Stimulated activated naive B cell treated with anti-CD40 and anti-IgM and Interleukin-4, amounts not matched to agents 10 μg/mL and 1 μg/mL and 100 μg/mL, for 72 hours (primary cell): ENCODE measurements at regions not wholly inside any gene's neighbourhood (a gene's known extent, or its start where the extent isn't known, plus 50 kb on each side); places are given as distances from the start of the nearest gene placed in this dataset.

Experiments used
- ATAC-seq, 2 donors: fragments of 150-1000 bp; cut with Tn5 transposase; replicated peaks; 2 replicates each; pipeline ENCODE4 v1.10.0; 2021; ENCODE audit warnings: moderate library complexity in 1 of 2
- DNase-seq: peaks from one replicate; pipeline ENCODE4 v3.0.0; 2021
- H3K27ac Mint-ChIP-seq: one replicate; pipeline ENCODE4 v1.8.0; 2022; ENCODE audit warnings: mild to moderate bottlenecking, mixed read lengths
- H3K27me3 Mint-ChIP-seq, 2 donors: one replicate each; pipeline ENCODE4 v1.8.0; 2022; ENCODE audit warnings: mixed read lengths in 2 of 2
- H3K36me3 Mint-ChIP-seq, 2 donors: one replicate each; pipeline ENCODE4 v1.8.0; 2022; ENCODE audit warnings: mixed read lengths in 2 of 2, mild to moderate bottlenecking in 1 of 2
- H3K4me1 Mint-ChIP-seq, 2 donors: one replicate each; pipeline ENCODE4 v1.8.0; 2022; ENCODE audit warnings: mixed read lengths in 2 of 2, mild to moderate bottlenecking in 1 of 2
- H3K4me3 Mint-ChIP-seq, 2 donors: one replicate each; pipeline ENCODE4 v1.8.0; 2022; ENCODE audit warnings: mild to moderate bottlenecking in 2 of 2, mixed read lengths in 2 of 2, moderate library complexity in 1 of 2
- H3K9me3 Mint-ChIP-seq, 2 donors: one replicate each; pipeline ENCODE4 v1.8.0; 2022; ENCODE audit warnings: mixed read lengths in 2 of 2, mild to moderate bottlenecking in 1 of 2

DNA sequence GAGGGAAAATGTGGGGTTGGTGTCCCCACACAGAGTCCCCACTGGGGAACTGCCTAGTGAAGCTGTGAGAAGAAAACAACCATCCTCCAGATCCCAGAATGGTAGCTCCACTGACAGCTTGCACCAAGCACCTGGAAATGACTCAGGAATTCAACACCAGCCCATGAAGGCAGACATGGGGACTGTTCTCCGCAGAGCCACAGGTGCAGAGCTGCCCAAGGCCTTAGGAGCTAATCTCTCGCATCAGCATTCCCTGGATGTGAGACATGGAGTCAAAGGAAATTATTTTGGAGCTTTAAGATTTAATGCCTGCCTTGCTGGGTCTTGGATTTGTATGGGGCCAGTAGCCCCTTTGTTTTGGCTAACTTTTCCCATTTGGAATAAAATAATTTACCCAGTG is 367.9 kb downstream of the FAM133A start:
- H3K36me3 Mint-ChIP-seq = no peaks in the 10 kb centered on the region
- no peak overlapping the region for H3K4me3 Mint-ChIP-seq
- H3K9me3 Mint-ChIP-seq = no peaks in the 10 kb centered on the region
- no peaks in the 10 kb centered on the region for H3K27me3 Mint-ChIP-seq
- ATAC-seq (no peak), DNase-seq (no peak)
- no peaks in the 10 kb centered on the region for H3K4me1 Mint-ChIP-seq
- no peak overlapping the region for H3K27ac Mint-ChIP-seq

GRCh38 chrX:94045724-94046123 is 371.7 kb downstream of the FAM133A start:
- H3K36me3 Mint-ChIP-seq = no peaks in the 10 kb centered on the region
- no peak overlapping the region for H3K27ac Mint-ChIP-seq
- no peaks in the 10 kb centered on the region for H3K4me1 Mint-ChIP-seq
- ATAC-seq (no peak), DNase-seq (no peak)
- H3K9me3 Mint-ChIP-seq = no peaks in the 10 kb centered on the region
- H3K4me3 Mint-ChIP-seq = no peak overlapping the region
- no peaks in the 10 kb centered on the region for H3K27me3 Mint-ChIP-seq

DNA sequence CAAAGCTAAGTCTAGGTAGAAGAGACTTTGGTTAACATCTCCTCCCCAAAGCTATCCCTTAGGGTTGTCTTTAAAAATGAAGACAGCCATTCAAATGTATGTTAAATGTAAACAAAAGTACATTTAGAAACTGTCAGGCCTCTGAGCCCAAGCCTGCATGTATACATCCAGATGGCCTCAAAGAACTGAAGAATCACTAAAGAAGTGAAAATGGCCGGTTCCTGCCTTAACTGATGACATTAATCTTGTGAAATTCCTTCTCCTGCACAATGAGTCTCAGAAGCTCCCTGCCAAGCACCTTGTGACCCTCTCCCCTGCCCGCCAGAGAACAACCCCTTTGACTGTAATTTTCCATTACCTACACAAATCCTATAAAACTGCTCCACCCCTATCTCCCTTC is 377.9 kb downstream of the FAM133A start:
- H3K9me3 Mint-ChIP-seq = no peaks in the 10 kb centered on the region
- H3K4me3 Mint-ChIP-seq = no peak overlapping the region
- H3K4me1 Mint-ChIP-seq = no peaks in the 10 kb centered on the region
- H3K27ac Mint-ChIP-seq = no peak overlapping the region
- ATAC-seq = no peak
- H3K36me3 Mint-ChIP-seq = no peaks in the 10 kb centered on the region
- no peak for DNase-seq
- no peaks in the 10 kb centered on the region for H3K27me3 Mint-ChIP-seq

- Mint-ChIP-seq H3K4me3 (no peak overlapping the region), H3K27ac (no peak overlapping the region), H3K9me3 (no peaks in the 10 kb centered on the region), H3K4me1 (no peaks in the 10 kb centered on the region), H3K27me3 (no peaks in the 10 kb centered on the region), H3K36me3 (no peaks in the 10 kb centered on the region)
- no peak for ATAC-seq
- DNase-seq = no peak
Measured at GRCh38 chrX:94053575-94053974, 379.6 kb downstream of the FAM133A start.

DNA sequence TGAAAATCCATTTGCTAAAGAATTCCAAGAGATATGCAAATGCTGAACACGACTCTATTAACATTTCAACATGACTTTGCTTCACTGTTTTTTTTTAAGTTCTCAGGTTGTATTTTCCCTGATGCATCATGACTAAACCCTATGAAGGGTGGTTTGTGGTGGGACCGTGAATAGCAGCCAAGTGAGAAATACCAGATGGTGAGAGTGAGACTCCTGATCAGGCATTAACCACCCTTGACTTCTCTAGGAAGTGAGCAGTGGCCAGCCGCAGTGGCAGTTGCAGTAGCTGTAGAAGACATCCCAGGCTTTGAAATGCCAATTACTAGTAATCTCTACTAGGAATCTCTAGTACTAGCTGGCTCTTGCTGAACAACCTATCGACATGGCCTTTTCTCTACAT is 383.4 kb downstream of the FAM133A start:
- Mint-ChIP-seq H3K4me3 (no peak overlapping the region), H3K27me3 (no peaks in the 10 kb centered on the region), H3K27ac (no peak overlapping the region), H3K9me3 (no peaks in the 10 kb centered on the region), H3K36me3 (no peaks in the 10 kb centered on the region), H3K4me1 (no peaks in the 10 kb centered on the region)
- DNase-seq (no peak), ATAC-seq (no peak)

- Mint-ChIP-seq H3K4me3 (no peak overlapping the region), H3K27me3 (no peaks in the 10 kb centered on the region), H3K27ac (no peak overlapping the region), H3K4me1 (no peaks in the 10 kb centered on the region), H3K9me3 (peaks cover 0 to 2% of the 10 kb centered on the region in 2 donors), H3K36me3 (no peaks in the 10 kb centered on the region)
- DNase-seq (no peak), ATAC-seq (no peak)
Measured at GRCh38 chrX:94058728-94059382, 384.8 kb downstream of the FAM133A start.

DNA sequence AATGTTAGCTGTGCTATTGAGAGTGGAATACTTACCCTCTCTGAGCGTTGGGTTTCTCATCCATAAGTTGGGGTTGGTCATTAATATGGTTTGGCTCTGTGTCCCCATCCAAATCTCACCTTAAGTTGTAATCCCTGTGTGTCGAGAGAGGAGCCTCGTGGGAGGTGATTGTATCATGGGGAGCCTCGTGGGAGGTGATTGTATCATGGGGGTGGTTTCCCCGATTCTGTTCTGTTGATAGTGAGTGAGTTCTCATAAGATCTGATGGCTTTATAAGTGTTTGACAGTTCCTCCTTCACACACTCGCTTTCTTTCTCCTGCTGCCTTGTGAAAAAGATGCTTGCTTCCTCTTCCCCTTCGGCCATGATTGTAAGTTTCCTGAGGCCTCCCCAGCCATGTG is 391.1 kb downstream of the FAM133A start:
- no peaks in the 10 kb centered on the region for H3K36me3 Mint-ChIP-seq
- H3K4me3 Mint-ChIP-seq = no peak overlapping the region
- H3K27me3 Mint-ChIP-seq = no peaks in the 10 kb centered on the region
- ATAC-seq = no peak
- peaks cover 0 to 2% of the 10 kb centered on the region in 2 donors for H3K9me3 Mint-ChIP-seq
- DNase-seq = no peak
- no peak overlapping the region for H3K27ac Mint-ChIP-seq
- H3K4me1 Mint-ChIP-seq = no peaks in the 10 kb centered on the region

GRCh38 chrX:94089149-94089548 is 415.1 kb downstream of the FAM133A start:
- H3K9me3 Mint-ChIP-seq = no peaks in the 10 kb centered on the region
- H3K4me1 Mint-ChIP-seq = no peaks in the 10 kb centered on the region
- no peak overlapping the region for H3K27ac Mint-ChIP-seq
- ATAC-seq (no peak), DNase-seq (no peak)
- H3K27me3 Mint-ChIP-seq = no peaks in the 10 kb centered on the region
- no peaks in the 10 kb centered on the region for H3K36me3 Mint-ChIP-seq
- no peak overlapping the region for H3K4me3 Mint-ChIP-seq

DNA sequence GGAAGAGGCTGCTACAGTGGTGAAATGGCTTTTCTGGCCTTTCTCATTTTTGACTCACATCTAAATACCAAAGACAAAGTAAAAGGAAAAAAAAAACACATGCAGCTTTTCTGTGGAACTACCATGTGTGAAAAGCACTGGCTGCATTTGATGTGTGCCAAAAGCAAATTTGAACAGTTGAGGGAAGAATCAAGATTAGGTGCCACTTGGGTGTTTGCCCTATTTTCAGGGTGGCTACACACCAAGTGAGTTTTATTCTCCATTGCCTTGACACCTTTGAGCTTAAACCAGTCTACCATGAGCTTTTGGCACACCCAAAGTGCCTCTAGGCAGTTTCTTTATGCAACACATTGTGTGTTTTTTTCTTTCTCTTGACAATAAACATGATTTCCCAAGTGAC is 423.9 kb downstream of the FAM133A start:
- no peaks in the 10 kb centered on the region for H3K9me3 Mint-ChIP-seq
- H3K4me1 Mint-ChIP-seq = no peaks in the 10 kb centered on the region
- no peak for DNase-seq
- no peak for ATAC-seq
- no peaks in the 10 kb centered on the region for H3K27me3 Mint-ChIP-seq
- no peak overlapping the region for H3K27ac Mint-ChIP-seq
- H3K4me3 Mint-ChIP-seq = no peak overlapping the region
- no peaks in the 10 kb centered on the region for H3K36me3 Mint-ChIP-seq

DNA sequence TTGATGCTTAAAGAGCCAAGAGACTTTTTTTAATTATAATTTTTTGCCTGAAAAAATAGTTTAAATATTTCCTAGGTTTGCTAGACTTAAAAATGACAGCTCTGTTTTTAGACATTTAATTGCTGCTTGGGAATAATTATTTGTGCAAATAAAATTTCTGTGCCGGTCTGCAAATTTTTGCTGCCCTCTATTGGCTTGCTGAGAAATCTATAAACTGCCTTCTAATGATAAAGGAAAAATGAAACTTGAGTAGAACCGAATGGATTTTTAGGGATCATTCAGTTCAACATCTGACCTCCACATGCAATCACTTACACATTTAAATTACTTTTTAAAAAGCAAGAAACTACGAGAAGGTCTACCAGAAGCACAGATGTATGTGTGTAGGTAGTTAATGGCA is 434.0 kb downstream of the FAM133A start:
- no peak overlapping the region for H3K4me3 Mint-ChIP-seq
- no peaks in the 10 kb centered on the region for H3K4me1 Mint-ChIP-seq
- H3K36me3 Mint-ChIP-seq = no peaks in the 10 kb centered on the region
- DNase-seq = no peak
- no peaks in the 10 kb centered on the region for H3K27me3 Mint-ChIP-seq
- peaks cover 4 to 5% of the 10 kb centered on the region in 2 donors for H3K9me3 Mint-ChIP-seq
- no peak overlapping the region for H3K27ac Mint-ChIP-seq
- ATAC-seq = no peak

GRCh38 chrX:94114362-94114761 is 440.4 kb downstream of the FAM133A start:
- no peak for ATAC-seq
- H3K4me3 Mint-ChIP-seq = no peak overlapping the region
- DNase-seq = no peak
- H3K4me1 Mint-ChIP-seq = no peaks in the 10 kb centered on the region
- H3K27ac Mint-ChIP-seq = no peak overlapping the region
- no peaks in the 10 kb centered on the region for H3K9me3 Mint-ChIP-seq
- no peaks in the 10 kb centered on the region for H3K36me3 Mint-ChIP-seq
- no peaks in the 10 kb centered on the region for H3K27me3 Mint-ChIP-seq

- Mint-ChIP-seq H3K27me3 (no peaks in the 10 kb centered on the region), H3K36me3 (no peaks in the 10 kb centered on the region), H3K9me3 (peaks cover 0 to 1% of the 10 kb centered on the region in 2 donors)
Measured at GRCh38 chrX:94121799-94122198, 447.8 kb downstream of the FAM133A start.

GRCh38 chrX:94123062-94123461 is 449.1 kb downstream of the FAM133A start:
- DNase-seq = no peak
- Mint-ChIP-seq H3K27ac (no peak overlapping the region), H3K27me3 (no peaks in the 10 kb centered on the region), H3K9me3 (peaks cover 0 to 1% of the 10 kb centered on the region in 2 donors), H3K36me3 (no peaks in the 10 kb centered on the region), H3K4me3 (no peak overlapping the region), H3K4me1 (no peaks in the 10 kb centered on the region)
- no peak for ATAC-seq

More at GRCh38 chrX:94121799-94122198, 447.8 kb downstream of the FAM133A start:
- no peak for ATAC-seq
- H3K4me3 Mint-ChIP-seq = no peak overlapping the region
- H3K4me1 Mint-ChIP-seq = no peaks in the 10 kb centered on the region
- DNase-seq = no peak
- H3K27ac Mint-ChIP-seq = no peak overlapping the region

- H3K27me3 Mint-ChIP-seq = no peaks in the 10 kb centered on the region
- H3K4me1 Mint-ChIP-seq = no peaks in the 10 kb centered on the region
- ATAC-seq (no peak), DNase-seq (no peak)
- H3K36me3 Mint-ChIP-seq = no peaks in the 10 kb centered on the region
- H3K9me3 Mint-ChIP-seq = peaks cover 0 to 1% of the 10 kb centered on the region in 2 donors
- no peak overlapping the region for H3K27ac Mint-ChIP-seq
- no peak overlapping the region for H3K4me3 Mint-ChIP-seq
Measured at GRCh38 chrX:94162971-94163370, 489.0 kb downstream of the FAM133A start.

GRCh38 chrX:94178145-94178788 is 504.3 kb downstream of the FAM133A start:
- DNase-seq (no peak), ATAC-seq (no peak)
- peaks cover 0 to 3% of the 10 kb centered on the region in 2 donors for H3K9me3 Mint-ChIP-seq
- no peaks in the 10 kb centered on the region for H3K4me1 Mint-ChIP-seq
- H3K4me3 Mint-ChIP-seq = no peak overlapping the region
- no peaks in the 10 kb centered on the region for H3K27me3 Mint-ChIP-seq
- no peaks in the 10 kb centered on the region for H3K36me3 Mint-ChIP-seq
- no peak overlapping the region for H3K27ac Mint-ChIP-seq
